HG03342 (cell line): ENCODE measurements at regions not wholly inside any gene's neighbourhood (a gene's known extent, or its start where the extent isn't known, plus 50 kb on each side); places are given as distances from the start of the nearest gene placed in this dataset.
A peak's percentile ranks its signal among the peaks of the same experiment; 100 is the strongest.

ENCODE experiments used
- ATAC-seq: cut with Tn5 transposase; IDR thresholded peaks from one replicate; pipeline ENCODE4 v1.9.1; 2021; ENCODE audit warnings: mild to moderate bottlenecking, moderate library complexity; ENCODE audit not compliant: unreplicated experiment

DNA sequence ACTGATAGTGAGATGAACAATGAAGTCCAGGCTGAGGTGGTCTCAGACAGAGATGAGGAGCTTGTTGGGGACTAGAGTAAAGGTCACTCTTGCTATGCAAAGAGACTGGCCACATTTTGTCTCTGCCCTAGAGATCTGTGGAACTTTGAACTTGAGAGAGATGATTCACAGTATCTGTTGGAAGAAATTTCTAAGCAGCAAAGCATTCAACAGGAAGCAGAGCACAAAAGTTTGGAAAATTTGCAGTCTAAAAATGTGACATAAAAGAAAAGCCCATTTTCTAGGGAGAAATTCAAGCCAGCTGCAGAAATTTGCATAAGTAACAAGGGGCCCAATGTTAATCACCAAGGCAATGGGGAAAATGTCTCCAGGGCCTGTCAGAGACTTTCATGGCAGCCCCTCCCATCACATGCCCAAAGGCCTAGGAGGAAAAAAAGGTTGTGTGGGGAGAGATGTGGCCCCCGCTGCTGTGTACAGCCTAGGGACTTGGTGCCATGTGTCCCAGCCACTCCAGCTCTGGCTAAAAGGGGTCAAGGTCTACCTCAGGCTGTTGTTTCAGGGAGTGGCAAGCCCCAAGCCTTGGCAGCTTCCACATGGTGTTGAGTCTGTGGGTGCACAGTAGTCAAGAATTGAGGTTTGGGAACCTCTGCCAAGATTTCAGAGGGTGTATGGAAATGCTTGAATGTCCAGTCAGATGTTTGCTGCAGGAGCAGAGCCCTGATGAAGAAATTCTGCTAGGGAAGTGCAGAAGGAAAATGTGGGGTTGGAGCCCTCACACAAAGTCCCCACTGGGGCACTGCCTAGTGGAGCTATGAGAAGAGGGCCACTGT, 262.8 kb downstream of the DKK2 start:
- no peak for ATAC-seq

- ATAC-seq: no peak
Measured at GRCh38 chr4:106767991-106768390, 268.1 kb downstream of the DKK2 start.

GRCh38 chr4:106766519-106766918, 269.6 kb downstream of the DKK2 start:
- no peak for ATAC-seq

GRCh38 chr4:106764774-106765173, 271.3 kb downstream of the DKK2 start:
- ATAC-seq: no peak

DNA sequence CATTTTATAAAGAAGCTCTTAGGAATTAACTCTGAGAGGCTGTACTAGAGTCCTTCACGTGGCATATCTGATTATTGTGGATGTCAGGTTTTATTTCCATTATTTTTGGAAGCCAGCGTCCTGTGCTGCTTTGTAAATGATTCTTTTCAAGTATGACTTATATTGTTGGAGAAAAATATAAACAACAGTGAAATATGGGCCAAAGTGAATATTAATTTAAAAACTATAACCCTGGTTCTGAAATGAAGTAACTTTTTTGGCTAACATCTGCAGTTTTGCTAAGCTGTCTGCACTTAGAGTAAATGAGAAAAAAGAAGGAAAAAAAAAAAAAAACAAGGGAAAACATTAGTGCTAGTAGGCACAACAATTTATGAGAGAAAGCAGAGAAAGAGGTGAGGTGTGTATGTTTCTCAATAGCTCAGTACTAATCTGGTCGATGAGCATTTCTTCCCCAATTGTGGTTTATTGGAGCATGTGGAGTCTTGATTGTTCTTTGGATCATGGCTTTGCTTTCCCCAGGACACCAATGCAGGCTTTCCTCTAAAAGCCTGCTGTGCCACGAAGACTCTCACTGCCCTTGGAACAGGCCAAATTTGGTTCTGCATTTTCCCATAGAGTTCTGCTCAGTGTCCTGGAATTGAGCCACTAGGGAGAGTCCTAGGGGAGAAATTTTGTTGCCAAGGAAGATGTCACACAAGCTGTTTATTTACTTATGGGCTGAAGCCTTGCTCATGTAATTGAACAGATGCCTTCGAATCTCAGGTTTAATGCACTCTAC, 273.3 kb downstream of the DKK2 start:
- ATAC-seq: no peak

GRCh38 chr4:106753426-106753825, 282.7 kb downstream of the DKK2 start:
- ATAC-seq: no peak

- no peak for ATAC-seq
Measured at GRCh38 chr4:106746451-106746850, 289.7 kb downstream of the DKK2 start.

GRCh38 chr4:106738121-106738520, 298.0 kb downstream of the DKK2 start:
- no peak for ATAC-seq

DNA sequence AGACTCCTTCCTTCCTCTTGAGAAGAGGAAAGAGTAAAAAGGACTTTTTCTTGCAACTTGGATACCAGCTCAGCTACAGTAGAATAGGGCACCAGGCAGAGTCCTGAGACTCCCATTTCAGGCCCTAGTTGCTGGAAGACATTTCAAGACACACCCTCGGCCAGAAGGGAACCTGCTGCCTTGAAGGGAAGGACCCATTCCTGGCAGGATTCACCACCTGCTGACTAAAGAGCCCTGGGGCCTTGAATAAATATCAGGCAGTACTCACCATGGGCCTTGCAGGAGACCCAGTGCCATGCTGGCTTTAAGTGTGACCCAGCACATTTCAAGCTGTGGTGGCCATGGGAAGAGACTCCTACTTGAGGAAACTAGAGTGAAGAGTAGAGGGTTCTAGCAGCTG, 317.6 kb downstream of the DKK2 start:
- ATAC-seq: no peak

DNA sequence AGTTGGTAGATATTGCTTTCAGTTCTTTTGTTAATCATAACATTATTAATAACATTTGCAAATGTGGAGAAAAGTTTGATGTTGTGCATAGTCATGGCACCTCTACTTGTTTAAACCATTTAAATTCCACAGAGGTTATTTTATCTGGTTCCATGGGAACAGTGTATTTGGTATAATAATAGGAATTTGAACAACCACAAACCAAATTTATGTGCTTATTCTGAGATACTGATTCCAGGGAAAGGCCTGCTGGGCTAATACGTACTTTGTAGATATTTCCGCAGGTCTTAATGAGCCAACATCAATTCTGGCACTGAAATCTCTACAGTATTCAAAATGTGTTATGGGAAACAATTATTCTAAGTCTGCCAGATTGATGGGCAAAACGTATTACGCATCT, 319.0 kb downstream of the DKK2 start:
- no peak for ATAC-seq

DNA sequence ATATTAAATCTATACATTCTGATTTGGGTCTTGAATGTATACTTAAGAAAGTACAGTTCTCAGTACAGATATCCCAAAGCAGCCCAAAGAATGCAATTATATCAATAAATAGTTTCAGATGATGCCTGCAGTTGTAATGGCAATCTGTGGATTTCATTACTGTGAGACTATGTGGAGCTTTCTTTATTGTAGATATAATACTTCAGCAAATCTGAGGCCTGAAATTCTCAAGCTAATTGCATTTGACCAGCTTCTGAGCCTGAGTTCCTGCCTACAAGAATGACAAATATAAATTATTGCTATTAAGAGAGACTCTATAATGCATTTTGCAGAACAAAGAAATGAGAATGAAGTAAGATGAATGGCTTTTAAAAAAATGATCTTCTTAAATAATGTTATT, 320.3 kb downstream of the DKK2 start:
- no peak for ATAC-seq

DNA sequence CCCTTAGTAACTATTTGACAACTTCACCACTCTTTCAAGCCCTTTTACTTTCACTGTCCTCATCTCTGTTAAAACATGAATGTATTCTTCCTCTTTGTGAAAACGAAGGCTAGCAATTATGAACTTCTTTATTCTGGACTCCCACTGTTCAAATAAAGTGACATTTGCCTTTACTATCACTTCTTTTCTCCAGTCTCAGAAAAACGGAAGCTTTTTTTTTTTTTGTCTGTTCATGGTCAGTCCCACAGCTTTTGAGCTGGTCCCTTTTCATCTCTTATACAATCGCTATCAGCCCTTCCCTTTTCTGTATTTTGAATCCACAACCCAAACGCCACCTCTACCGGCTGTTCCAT, 327.7 kb downstream of the DKK2 start:
- no peak for ATAC-seq

DNA sequence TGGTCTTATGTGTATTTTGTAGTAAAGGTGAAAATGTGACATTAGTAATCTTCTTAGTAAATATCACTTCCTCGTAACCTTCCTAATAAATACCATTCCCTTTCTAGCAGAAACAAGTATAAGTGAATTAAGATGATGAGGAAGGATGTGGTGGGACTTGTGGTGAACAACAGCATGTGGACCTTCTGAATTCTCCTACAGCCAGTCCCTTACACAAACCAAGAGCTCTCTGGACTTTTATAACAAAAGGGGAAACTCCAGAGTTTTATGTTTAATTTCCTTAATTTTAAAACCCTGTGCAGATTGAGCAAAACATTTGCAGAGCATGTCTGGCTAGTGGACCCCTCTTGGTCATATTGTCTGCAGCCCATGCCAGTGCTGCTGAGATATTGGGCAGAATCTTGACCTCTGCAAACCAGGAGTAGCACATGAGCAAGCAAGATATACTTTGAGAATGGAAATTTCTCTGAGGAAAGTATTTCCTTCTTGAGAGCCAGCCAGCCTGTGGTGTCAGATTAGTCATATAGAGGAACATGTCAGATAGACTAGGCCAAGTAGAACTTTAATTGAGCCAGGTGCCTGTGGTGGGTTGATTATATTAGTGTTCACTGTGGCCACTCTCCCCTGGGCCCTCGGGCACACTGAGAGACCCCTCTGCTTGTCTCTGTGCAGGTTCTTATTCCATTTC, 328.2 kb downstream of the DKK2 start:
- peak; percentile 62 for ATAC-seq

- ATAC-seq: no peak
Measured at GRCh38 chr4:106704253-106704870, 331.8 kb downstream of the DKK2 start.

GRCh38 chr4:106700321-106700720, 331.7 kb upstream of the GIMD1 start:
- no peak for ATAC-seq

- ATAC-seq: no peak
Measured at GRCh38 chr4:106698621-106699195, 330.1 kb upstream of the GIMD1 start.

- ATAC-seq: no peak
Measured at GRCh38 chr4:106695501-106696262, 327.1 kb upstream of the GIMD1 start.

- no peak for ATAC-seq
Measured at GRCh38 chr4:106694232-106694631, 325.7 kb upstream of the GIMD1 start.

- ATAC-seq: no peak
Measured at GRCh38 chr4:106691749-106692148, 323.2 kb upstream of the GIMD1 start.

DNA sequence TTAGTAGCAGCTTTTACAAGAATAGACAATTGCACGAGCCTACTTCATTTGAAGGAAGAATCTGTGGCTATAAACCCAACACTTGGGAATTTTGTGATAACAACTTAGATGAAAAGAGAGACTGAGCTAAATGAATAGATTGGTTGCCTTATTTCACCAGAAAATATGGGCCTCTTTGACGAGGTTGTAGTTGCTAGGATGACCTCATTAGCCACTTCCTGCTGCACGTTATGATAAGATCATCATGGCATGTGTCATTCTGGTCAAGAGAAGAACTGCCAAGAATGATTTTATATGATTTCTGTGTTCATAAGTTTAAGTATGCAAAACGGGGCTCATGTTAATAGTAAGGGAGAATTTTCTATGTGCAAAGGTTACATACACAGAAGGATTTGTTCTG, 321.9 kb upstream of the GIMD1 start:
- ATAC-seq: no peak
